Right atrium auricular region (tissue), 2 donors: ENCODE measurements at regions not wholly inside any gene's neighbourhood (a gene's known extent, or its start where the extent isn't known, plus 50 kb on each side); places are given as distances from the start of the nearest gene placed in this dataset.

Source experiments
- DNase-seq: peaks from one replicate; pipeline ENCODE4 v3.0.0-alpha.2; 2019; ENCODE audit warnings: low spot score
- H3K27ac ChIP-seq, 2 donors: fragments of 200-600 bp; sonication (generic); 1 replicate in 1 of 2; 2 replicates in 1 of 2; pipeline ENCODE4 v1.5.1; 2016 to 2019
- H3K27me3 ChIP-seq, 2 donors: fragments of 200-600 bp; sonication (generic); one replicate each; pipeline versions ENCODE4 v1.5.1 to v1.6.0; 2017 to 2019
- H3K36me3 ChIP-seq: fragments of 200-600 bp; sonication (generic); one replicate; pipeline ENCODE4 v1.5.1; 2016
- H3K4me1 ChIP-seq, 2 donors: fragments of 200-600 bp; sonication (generic); one replicate each; pipeline versions ENCODE4 v1.5.1 to v1.6.0; 2017 to 2019
- H3K4me3 ChIP-seq, 2 donors: fragments of 200-600 bp; sonication (generic); 1 replicate in 1 of 2; 2 replicates in 1 of 2; pipeline ENCODE4 v1.5.1; 2017 to 2019; ENCODE audit warnings: mild to moderate bottlenecking in 1 of 2, moderate library complexity in 1 of 2
- H3K9me3 ChIP-seq, 2 donors: fragments of 200-600 bp; sonication (generic); one replicate each; pipeline ENCODE4 v1.5.1; 2019
- CTCF ChIP-seq, 2 donors: fragments of 200-600 bp; sonication (generic); IDR thresholded peaks; one replicate each; pipeline ENCODE4 v1.5.1; 2019; ENCODE audit warnings: antibody characterized with exemption in 2 of 2

GRCh38 chr3:161559177-161559998 is 62.8 kb downstream of the OTOL1 start:
- Histone ChIP-seq H3K36me3 (no peaks in the 10 kb centered on the region), H3K4me3 (no peak overlapping the region), H3K4me1 (peaks cover 0 to 14% of the 10 kb centered on the region in 2 donors), H3K27me3 (no peaks in the 10 kb centered on the region), H3K9me3 (no peaks in the 10 kb centered on the region), H3K27ac (no peak overlapping the region)
- no peak for DNase-seq
- TF ChIP-seq CTCF (IDR thresholded peaks at IDR 0.05), result peak; percentile 50 to 79

- H3K4me1 ChIP-seq, result peaks cover 0 to 14% of the 10 kb centered on the region in 2 donors
Measured at GRCh38 chr3:161560008-161560637, 63.5 kb downstream of the OTOL1 start.

GRCh38 chr3:161567577-161568361 is 71.2 kb downstream of the OTOL1 start:
- no peak overlapping the region for H3K4me3 ChIP-seq
- DNase-seq, result no peak
- no peaks in the 10 kb centered on the region for H3K36me3 ChIP-seq
- H3K4me1 ChIP-seq, result no peaks in the 10 kb centered on the region
- H3K9me3 ChIP-seq, result no peaks in the 10 kb centered on the region
- TF ChIP-seq CTCF (IDR thresholded peaks at IDR 0.05), result no peak
- H3K27ac ChIP-seq, result no peak overlapping the region
- H3K27me3 ChIP-seq, result no peaks in the 10 kb centered on the region

More at GRCh38 chr3:161560008-161560637, 63.5 kb downstream of the OTOL1 start:
- Histone ChIP-seq H3K27ac (no peak overlapping the region), H3K27me3 (no peaks in the 10 kb centered on the region), H3K4me3 (no peak overlapping the region), H3K9me3 (no peaks in the 10 kb centered on the region), H3K36me3 (no peaks in the 10 kb centered on the region)
- peak; percentile 18 to 72 for TF ChIP-seq CTCF (IDR thresholded peaks at IDR 0.05)
- DNase-seq, result no peak

GRCh38 chr3:161568671-161569070 is 72.1 kb downstream of the OTOL1 start:
- H3K4me3 ChIP-seq, result no peak overlapping the region
- H3K27ac ChIP-seq, result no peak overlapping the region
- H3K4me1 ChIP-seq, result no peaks in the 10 kb centered on the region
- no peaks in the 10 kb centered on the region for H3K9me3 ChIP-seq
- no peaks in the 10 kb centered on the region for H3K27me3 ChIP-seq
- no peak for DNase-seq
- H3K36me3 ChIP-seq, result no peaks in the 10 kb centered on the region
- no peak for TF ChIP-seq CTCF (IDR thresholded peaks at IDR 0.05)

GRCh38 chr3:161571951-161572350 is 75.3 kb downstream of the OTOL1 start:
- DNase-seq, result no peak
- Histone ChIP-seq H3K27ac (no peak overlapping the region), H3K9me3 (no peaks in the 10 kb centered on the region), H3K4me3 (no peak overlapping the region), H3K27me3 (no peaks in the 10 kb centered on the region), H3K36me3 (no peaks in the 10 kb centered on the region), H3K4me1 (no peaks in the 10 kb centered on the region)
- no peak for TF ChIP-seq CTCF (IDR thresholded peaks at IDR 0.05)
